ENCODE measurements at regions not wholly inside any gene's neighbourhood (a gene's known extent, or its start where the extent isn't known, plus 50 kb on each side); places are given as distances from the start of the nearest gene placed in this dataset.

- no peak for DNase-seq (ENCODE audit: low spot score)
- Mint-ChIP-seq H3K27ac (ENCODE audit: unreplicated experiment) (no peak overlapping the region), H3K4me1 (ENCODE audit: unreplicated experiment) (no peaks in the 10 kb centered on the region), H3K4me3 (ENCODE audit: unreplicated experiment) (no peak overlapping the region), H3K9me3 (ENCODE audit: unreplicated experiment) (no peaks in the 10 kb centered on the region), H3K36me3 (ENCODE audit: low read depth, unreplicated experiment) (no peaks in the 10 kb centered on the region), H3K27me3 (ENCODE audit: unreplicated experiment) (peaks cover 2% of the 10 kb centered on the region)
- TF ChIP-seq CTCF (IDR thresholded peaks at IDR 0.05; ENCODE audit: unreplicated experiment), result no peak
Observed at GRCh38 chr2:18891600-18892345, 302.4 kb upstream of the NT5C1B start.

GRCh38 chr2:18889565-18890332, 300.4 kb upstream of the NT5C1B start:
- no peaks in the 10 kb centered on the region for H3K36me3 Mint-ChIP-seq (ENCODE audit: low read depth, unreplicated experiment)
- H3K4me1 Mint-ChIP-seq (ENCODE audit: unreplicated experiment), result no peaks in the 10 kb centered on the region
- no peak overlapping the region for H3K4me3 Mint-ChIP-seq (ENCODE audit: unreplicated experiment)
- no peak for TF ChIP-seq CTCF (IDR thresholded peaks at IDR 0.05; ENCODE audit: unreplicated experiment)
- DNase-seq (ENCODE audit: low spot score), result no peak
- no peaks in the 10 kb centered on the region for H3K9me3 Mint-ChIP-seq (ENCODE audit: unreplicated experiment)
- H3K27me3 Mint-ChIP-seq (ENCODE audit: unreplicated experiment), result peaks cover 2% of the 10 kb centered on the region
- H3K27ac Mint-ChIP-seq (ENCODE audit: unreplicated experiment), result no peak overlapping the region

GRCh38 chr2:18885457-18885856, 296.1 kb upstream of the NT5C1B start:
- H3K4me3 Mint-ChIP-seq (ENCODE audit: unreplicated experiment), result no peak overlapping the region
- DNase-seq (ENCODE audit: low spot score), result no peak
- no peak overlapping the region for H3K27ac Mint-ChIP-seq (ENCODE audit: unreplicated experiment)
- TF ChIP-seq CTCF (IDR thresholded peaks at IDR 0.05; ENCODE audit: unreplicated experiment), result no peak
- no peaks in the 10 kb centered on the region for H3K9me3 Mint-ChIP-seq (ENCODE audit: unreplicated experiment)
- H3K4me1 Mint-ChIP-seq (ENCODE audit: unreplicated experiment), result no peaks in the 10 kb centered on the region
- no peaks in the 10 kb centered on the region for H3K36me3 Mint-ChIP-seq (ENCODE audit: low read depth, unreplicated experiment)
- no peaks in the 10 kb centered on the region for H3K27me3 Mint-ChIP-seq (ENCODE audit: unreplicated experiment)

- H3K27ac Mint-ChIP-seq (ENCODE audit: unreplicated experiment), result no peak overlapping the region
- peak; percentile 38 for TF ChIP-seq CTCF (IDR thresholded peaks at IDR 0.05; ENCODE audit: unreplicated experiment)
- no peaks in the 10 kb centered on the region for H3K4me1 Mint-ChIP-seq (ENCODE audit: unreplicated experiment)
- DNase-seq (ENCODE audit: low spot score), result peak; percentile 20
- H3K36me3 Mint-ChIP-seq (ENCODE audit: low read depth, unreplicated experiment), result no peaks in the 10 kb centered on the region
- H3K4me3 Mint-ChIP-seq (ENCODE audit: unreplicated experiment), result no peak overlapping the region
- H3K9me3 Mint-ChIP-seq (ENCODE audit: unreplicated experiment), result no peaks in the 10 kb centered on the region
- H3K27me3 Mint-ChIP-seq (ENCODE audit: unreplicated experiment), result no peaks in the 10 kb centered on the region
Observed at GRCh38 chr2:18883616-18884456, 294.5 kb upstream of the NT5C1B start.
